ENCODE measurements at regions not wholly inside any gene's neighbourhood (a gene's known extent, or its start where the extent isn't known, plus 50 kb on each side); places are given as distances from the start of the nearest gene placed in this dataset.

GRCh38 chr1:233540816-233541215 lies 73.1 kb upstream of the KCNK1 start:
- no peak for TF ChIP-seq CTCF (conservative IDR thresholded peaks at IDR 0.05)
- no peak for TF ChIP-seq ZFX (IDR thresholded peaks at IDR 0.05)

All from C4-2B (cell line).